GM18499 (cell line): ENCODE measurements at regions not wholly inside any gene's neighbourhood (a gene's known extent, or its start where the extent isn't known, plus 50 kb on each side); places are given as distances from the start of the nearest gene placed in this dataset.
"Not testable (repeated sequence)": the region's sequence is repeated elsewhere in the genome, so short reads cannot be mapped to it uniquely, and the experiment has no call there.

Experiments used
- ATAC-seq: cut with Tn5 transposase; IDR thresholded peaks from one replicate; pipeline ENCODE4 v1.9.1; 2021; ENCODE audit warnings: moderate number of reproducible peaks; ENCODE audit not compliant: insufficient read depth, unreplicated experiment

DNA sequence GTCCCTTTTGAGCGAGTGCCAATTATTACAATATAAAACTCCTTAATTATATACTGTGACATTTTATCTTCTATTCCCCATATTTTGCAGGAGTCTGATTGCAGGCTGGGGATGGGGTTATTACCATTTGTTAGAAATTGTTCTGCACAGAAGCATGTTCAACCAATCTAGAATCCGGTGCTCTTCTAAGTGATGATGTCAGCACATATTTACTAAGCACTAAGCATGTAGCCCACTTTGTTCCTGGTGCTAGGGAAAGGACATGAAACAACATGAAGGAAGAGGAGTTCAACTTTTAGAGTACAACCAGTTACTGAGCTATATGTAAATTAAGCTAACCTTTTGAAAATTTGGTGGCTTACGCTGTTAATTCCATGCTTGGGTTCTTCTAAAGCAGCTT, 52.8 kb upstream of the IL1RAPL2 start:
- ATAC-seq: no peak

GRCh38 chrX:104510801-104511200, 55.2 kb upstream of the IL1RAPL2 start:
- ATAC-seq: no peak

DNA sequence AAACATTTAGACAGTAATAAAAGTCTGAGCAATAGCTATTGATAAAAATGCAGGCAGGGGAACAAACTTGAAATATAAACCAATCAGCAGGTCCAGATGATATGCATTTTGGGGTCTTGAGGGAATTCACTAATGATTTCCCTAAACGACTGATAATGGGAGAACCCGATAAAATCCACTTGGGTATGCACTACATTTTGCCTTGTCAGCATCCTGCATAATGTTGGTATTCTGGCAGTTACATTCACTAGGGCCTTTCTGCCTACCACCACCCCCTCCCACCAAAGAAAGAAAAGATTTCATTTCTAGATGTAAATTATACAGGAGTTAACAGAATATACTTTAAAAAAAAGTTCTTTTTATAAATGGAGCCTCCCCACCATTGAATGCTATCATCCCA, 63.5 kb upstream of the IL1RAPL2 start:
- no peak for ATAC-seq

DNA sequence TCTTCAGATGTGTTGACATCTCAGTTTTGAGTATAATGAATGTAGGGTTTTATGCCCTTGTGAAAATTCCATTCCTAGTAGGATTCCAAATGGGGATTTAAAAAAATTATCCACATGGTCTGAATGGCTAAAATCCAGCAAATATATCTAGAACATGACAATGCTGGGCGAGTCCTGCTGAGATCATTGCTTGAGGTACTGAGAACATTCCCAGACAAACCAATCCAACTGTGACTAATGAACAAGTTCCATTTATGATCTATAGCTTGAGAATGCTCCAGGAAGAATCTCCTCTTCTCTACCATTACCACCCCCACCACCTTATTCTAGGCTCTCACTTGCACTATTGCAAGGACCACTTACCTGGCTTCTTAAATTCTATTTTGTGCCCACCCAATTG, 77.2 kb upstream of the IL1RAPL2 start:
- ATAC-seq: no peak

- no peak for ATAC-seq
These were observed 79.3 kb upstream of the IL1RAPL2 start for GRCh38 chrX:104486691-104487090.

- ATAC-seq: no peak
These were observed 83.2 kb upstream of the IL1RAPL2 start for GRCh38 chrX:104482757-104483156.

- no peak for ATAC-seq
These were observed 96.2 kb upstream of the IL1RAPL2 start for GRCh38 chrX:104469771-104470170.

- ATAC-seq: no peak
These were observed 106.2 kb upstream of the IL1RAPL2 start for GRCh38 chrX:104459796-104460195.

DNA sequence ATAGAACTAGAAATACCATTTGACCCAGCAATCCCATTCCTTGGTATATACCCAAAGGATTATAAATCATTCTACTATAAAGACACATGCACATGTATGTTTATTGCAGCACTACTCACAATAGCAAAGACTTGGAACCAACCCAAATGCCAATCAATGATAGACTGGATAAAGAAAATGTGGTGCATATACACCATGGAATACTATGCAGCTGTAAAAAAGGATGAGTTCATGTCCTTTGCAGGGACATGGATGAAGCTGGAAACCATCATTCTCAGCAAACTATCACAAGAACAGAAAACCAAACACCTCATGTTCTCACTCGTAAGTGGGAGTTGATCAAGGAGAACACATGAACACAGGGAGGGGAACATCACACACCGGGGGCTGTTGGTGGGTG, 108.9 kb upstream of the IL1RAPL2 start:
- ATAC-seq: not testable (repeated sequence)

DNA sequence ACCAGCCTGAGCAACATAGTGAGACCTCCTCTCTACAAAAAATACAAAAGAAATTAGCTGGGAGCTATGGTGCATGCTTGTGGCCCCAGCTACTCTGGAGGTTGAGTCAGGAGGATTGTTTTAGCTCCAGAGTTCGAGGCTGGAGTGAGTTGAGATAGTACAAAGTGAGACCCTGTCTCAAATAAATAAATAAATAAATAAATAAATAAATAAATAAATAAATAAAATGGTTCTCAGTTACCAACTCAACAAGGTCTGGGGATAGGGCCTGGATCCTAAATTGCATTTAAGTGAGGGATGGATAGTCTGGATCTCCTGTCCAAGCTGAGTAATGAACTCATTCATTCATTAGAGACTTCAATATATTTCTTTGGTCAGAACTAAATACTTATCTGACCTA, 115.7 kb upstream of the IL1RAPL2 start:
- no peak for ATAC-seq

- no peak for ATAC-seq
These were observed 120.4 kb upstream of the IL1RAPL2 start for GRCh38 chrX:104445591-104445990.

DNA sequence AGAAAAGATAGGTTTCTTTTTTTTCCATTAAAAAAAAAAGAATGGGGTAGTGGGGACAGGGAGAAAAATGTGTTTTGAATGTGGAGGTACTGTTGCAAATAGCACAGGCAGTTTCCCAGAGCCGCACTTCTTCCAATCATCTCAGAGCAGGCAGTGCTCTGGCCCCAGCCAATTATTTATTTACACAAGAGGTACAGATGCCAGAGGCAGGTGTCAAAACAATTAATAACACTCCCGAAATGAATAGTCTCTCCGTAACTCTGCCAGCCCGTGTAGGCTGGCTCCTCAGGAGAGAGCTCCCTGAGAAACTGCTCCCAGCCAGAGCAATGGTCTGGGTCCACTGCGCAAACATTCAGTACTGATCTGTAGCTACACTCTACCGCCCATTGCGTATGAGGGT, 130.8 kb upstream of the IL1RAPL2 start:
- no peak for ATAC-seq

- ATAC-seq: no peak
These were observed 133.7 kb upstream of the IL1RAPL2 start for GRCh38 chrX:104432321-104432720.

- no peak for ATAC-seq
These were observed 135.3 kb upstream of the IL1RAPL2 start for GRCh38 chrX:104430742-104431119.

DNA sequence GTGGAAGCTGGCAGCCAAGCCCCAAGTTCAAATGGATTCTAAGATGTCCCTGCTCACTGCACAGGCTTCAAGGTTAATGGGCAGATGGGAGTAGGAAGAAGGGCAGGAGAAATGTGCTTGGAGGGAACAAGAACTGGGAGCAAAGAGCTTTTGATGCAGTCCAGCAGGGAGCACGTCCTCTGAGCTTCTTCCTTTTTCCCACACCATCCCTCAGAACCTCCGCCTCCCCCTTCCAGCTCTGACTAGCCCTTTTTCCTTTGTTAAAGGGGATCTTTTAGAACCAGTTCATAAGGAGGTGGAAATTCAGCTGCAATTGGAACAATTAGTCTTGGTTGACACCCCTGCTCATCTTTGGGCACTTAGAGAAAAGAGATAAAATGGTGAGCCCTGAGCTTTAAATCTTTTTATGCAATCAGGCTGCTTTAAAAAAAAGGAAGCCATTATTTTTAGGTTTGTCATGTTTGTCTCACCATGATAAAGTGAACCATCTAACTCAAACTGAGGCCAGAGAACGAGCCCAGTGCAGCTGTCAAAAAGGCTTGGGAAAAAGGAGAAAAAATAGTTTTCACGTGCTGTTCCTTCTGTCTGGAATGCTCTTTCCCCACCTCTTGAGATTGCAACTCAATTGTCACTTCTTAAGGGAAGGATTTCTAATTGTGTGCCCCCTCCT, 135.8 kb upstream of the IL1RAPL2 start:
- no peak for ATAC-seq

- ATAC-seq: no peak
These were observed 137.8 kb upstream of the IL1RAPL2 start for GRCh38 chrX:104428231-104428630.

DNA sequence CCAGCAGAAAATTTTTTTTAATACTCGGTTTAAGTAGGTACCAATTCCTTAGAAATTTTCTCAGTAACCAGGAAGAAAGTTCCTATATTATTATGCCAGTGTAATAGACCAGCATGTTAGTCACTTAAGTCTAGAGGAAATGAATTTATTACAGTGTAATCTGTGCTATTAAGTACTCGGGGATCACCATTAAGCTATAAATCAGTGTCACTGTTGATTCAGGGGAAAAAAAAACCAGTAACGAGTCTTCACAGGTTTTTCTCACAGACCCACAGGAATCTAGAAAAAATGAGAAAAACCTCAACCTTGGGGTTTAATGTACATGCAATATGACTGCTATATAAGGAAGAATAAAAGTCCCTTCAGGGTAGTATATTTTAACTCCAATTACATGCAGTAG, 138.3 kb upstream of the IL1RAPL2 start:
- no peak for ATAC-seq

DNA sequence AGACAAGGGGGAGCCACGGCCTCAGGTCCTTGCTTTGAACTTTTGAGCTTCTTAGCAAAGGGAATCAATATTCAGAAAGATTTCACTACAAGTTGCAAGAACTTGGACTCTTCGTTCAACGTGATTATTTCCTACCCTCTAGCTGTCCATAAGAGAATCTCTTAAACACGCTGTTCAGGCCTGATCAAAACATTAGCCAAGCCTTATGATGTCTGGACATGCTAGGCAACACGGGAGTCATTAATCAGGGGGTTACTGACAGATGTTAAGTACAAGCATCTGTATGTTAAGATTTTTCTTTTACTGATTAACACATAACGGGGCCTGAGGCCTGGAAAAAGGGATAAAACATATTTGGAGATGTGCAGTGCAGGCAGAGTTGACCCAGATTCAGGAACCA, 138.9 kb upstream of the IL1RAPL2 start:
- ATAC-seq: no peak

GRCh38 chrX:104420907-104421306, 145.1 kb upstream of the IL1RAPL2 start:
- no peak for ATAC-seq

GRCh38 chrX:104419926-104420325, 146.1 kb upstream of the IL1RAPL2 start:
- ATAC-seq: no peak

- no peak for ATAC-seq
These were observed 146.8 kb upstream of the IL1RAPL2 start for GRCh38 chrX:104419211-104419610.

DNA sequence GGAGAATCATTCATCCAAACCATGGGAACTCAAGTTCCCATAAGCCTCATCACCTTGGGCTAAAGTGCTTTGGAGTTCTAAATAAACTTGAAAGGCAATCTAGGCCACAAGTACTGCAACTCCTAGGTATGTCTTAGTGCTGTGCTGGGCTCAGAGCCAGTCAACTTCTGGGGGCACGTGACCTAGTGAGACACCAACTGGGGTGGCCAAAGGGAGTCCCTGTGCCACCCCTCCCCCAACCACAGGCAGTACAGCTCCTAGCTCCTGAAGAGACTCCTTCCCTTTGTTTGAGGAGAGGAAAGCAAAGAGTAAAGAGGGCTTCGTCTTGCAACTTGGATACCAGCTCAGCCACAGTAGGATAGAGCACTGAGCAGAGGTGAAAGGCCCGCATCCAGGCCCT, 154.2 kb upstream of the IL1RAPL2 start:
- ATAC-seq: no peak

DNA sequence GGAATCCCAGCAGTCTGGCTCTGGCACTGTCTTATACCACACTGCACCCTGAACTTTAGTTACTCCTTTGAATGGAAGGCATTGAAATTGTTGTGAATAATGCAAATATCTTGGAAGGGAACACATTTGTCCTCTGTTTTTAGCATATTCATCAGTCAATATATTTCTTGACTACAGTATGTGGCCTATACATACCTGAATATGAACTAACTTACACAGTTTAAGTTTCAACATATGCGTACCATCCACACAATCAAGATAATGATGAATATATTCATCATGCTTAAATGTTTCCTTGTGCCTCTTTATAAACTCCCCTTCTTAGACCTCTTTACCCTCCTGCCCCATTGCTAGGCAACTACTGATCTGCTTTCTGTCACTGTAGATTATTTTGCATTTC, 145.7 kb upstream of the ESX1 start:
- ATAC-seq: no peak
